ENCODE measurements at regions not wholly inside any gene's neighbourhood (a gene's known extent, or its start where the extent isn't known, plus 50 kb on each side); places are given as distances from the start of the nearest gene placed in this dataset.
"Not testable (repeated sequence)": the region's sequence is repeated elsewhere in the genome, so short reads cannot be mapped to it uniquely, and the experiment has no call there.

DNA sequence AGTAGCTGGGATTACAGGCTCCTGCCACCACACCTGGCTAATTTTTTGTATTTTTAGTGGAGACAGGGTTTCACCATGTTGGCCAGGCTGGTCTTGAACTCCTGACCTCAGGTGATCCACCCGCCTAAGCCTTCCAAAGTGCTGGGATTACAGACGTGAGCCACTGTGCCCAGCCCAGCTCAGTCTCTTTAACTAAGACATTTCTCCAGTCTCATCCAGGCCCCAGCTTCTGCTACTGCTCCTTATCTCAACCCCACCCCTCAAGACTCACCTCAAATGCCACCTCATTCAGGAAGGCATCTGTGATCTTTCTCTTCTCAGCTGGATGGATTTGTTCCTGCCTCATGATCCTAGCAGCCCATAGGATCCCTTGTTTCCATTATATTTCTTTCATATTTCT is 85.9 kb upstream of the GRAMD1B start:
- not testable (repeated sequence) for DNase-seq (ENCODE audit: low read depth)

DNA sequence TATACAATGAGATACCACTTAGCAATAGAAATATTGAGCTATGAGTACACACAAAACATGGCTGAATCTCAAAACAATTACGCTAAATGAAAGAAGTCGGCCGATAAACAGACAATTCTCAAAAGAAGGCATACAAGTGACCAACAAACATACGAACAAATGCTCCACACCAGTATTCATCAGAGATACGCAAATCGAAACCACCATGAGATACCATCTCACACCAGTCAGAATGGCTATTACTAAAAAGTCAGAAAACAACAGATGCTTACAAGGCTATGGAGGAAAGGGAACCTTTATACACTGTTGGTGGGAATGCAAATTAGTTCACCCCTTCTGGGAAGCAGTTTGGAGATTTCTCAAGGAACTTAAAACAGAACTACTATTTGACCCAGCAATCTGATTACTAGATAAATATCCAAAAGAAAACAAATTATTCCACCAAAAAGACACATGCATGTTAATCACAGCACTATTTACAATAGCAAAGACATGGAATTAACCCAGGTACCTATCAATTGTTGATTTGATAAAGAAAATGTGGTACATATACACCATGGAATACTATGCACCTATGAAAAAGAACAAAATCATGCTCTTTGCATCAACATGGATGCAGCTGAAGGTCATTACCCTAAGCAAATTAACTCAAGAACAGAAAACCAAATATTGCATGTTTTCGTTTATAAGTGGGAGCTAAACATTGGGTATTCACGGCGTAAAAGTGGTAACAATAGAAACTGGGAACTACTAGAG is 90.9 kb upstream of the GRAMD1B start:
- DNase-seq (ENCODE audit: low read depth), result no peak

DNA sequence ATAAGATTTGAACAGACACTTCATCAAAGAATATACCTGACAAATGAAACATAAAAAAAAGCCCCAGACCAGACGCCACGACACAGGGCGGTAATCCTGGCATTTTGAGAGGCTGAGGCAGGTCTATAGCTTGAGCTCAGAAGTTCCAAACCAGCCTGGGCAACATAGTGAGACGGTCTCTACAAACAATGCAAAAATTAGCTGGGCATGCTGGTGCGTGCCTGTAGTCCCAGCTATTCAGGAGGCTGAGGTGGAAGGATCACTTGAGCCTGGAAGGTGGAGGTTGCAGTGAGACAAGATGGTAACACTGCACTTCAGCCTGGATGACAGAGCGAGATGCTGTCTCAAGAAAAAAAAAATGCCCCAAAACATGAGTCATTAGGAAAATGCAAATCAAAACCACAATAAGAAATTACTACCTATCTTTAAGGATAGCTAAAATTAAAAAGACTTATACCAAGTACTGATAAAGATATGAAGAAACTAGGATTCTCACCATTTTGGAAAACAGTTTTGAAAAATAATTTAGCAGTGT is 91.7 kb upstream of the GRAMD1B start:
- no peak for DNase-seq (ENCODE audit: low read depth)

DNA sequence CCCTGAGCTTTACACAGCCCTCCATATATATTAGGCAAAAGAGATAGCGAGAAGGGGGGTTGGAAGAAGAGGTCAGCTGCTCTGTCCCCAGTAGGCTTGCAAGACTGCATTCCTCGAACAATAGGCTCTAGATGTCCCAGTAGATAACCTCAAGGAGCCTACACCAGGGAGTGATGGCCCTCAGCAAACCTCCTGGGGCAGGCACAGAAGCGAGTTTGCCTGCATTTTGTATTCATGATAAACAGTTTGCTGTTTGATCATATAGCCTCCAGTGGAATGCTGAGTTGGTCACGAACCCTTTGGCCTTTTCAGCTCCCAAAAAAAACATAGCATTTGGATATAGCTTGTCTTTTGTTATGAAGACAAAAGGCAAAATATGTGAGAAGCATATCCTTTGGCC is 95.1 kb upstream of the GRAMD1B start:
- DNase-seq (ENCODE audit: low read depth), result no peak

DNA sequence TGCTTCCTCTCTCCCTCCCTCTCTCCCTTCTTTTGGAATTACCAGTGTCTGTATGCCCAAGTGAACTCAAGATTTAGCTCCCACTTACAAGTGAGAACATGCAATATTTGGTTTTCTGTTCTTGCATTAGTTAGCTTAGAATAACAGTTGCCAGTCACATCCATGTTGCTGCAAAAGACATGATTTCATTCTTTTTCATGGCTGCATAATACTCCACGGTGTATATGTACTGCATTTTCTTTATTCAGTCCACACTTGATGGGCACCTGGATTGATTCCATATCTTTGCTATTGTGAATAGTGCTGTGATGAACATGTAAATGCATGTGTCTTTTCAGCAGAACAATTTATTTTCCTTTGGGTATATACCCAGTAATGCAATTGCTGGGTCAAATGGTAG is 97.5 kb upstream of the GRAMD1B start:
- DNase-seq (ENCODE audit: low read depth), result not testable (repeated sequence)

DNA sequence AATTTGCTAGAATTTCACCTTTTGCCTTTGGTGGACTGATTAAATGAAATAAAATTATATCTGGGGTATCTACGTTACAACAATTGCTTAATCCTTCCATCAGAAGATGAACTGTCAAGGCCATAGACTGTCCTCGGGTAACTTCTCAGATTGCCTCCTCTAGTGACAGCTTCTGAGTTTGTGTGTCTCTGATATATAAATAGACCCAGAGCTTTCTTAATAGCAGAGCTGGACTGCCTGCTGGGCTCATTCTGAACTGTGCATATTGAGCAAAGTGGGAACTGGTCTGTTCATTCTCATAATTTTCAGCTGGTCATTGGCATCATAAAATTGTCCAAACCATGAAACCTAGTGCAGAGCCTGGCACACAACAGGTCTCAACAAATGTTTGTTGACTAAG is 99.1 kb upstream of the GRAMD1B start:
- no peak for DNase-seq (ENCODE audit: low read depth)

DNA sequence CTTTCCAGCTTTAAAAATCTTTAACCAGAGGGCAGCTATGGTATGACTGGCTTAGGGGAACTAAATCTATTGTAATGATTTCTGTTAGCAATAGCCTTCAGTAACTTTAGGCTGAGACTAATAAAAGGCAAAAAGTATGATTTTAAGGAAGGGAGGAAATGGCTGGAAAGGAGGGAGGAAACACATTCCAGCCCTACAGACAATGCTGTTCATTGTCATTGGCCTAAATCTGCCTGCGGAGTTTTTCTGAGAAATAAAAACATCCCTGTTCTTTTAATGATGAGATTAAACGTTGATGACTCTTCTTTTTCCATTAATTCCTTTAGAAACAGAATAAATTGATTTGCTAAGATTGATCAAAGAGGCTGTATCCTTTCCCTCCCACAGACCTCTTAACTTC is 99.6 kb upstream of the GRAMD1B start:
- no peak for DNase-seq (ENCODE audit: low read depth)

DNA sequence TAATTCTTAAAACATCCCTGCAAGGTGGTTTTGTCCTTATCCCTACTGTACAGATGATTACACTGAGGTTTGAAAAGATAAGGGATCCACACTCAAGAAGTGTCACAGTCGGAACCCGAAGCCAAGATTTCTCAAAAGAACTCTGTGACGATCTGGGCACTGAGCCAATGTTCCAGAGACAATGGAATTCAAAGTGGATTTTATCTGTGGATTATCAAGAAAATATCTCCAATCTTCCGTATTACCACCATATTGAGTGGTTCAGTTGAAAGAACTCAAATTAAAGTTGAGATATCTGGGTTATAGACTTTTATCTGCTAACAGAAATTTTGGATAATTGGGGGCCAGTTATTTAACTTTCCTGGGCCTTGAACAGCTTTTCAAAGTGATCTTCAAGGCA is 100.0 kb upstream of the GRAMD1B start:
- no peak for DNase-seq (ENCODE audit: low read depth)

DNA sequence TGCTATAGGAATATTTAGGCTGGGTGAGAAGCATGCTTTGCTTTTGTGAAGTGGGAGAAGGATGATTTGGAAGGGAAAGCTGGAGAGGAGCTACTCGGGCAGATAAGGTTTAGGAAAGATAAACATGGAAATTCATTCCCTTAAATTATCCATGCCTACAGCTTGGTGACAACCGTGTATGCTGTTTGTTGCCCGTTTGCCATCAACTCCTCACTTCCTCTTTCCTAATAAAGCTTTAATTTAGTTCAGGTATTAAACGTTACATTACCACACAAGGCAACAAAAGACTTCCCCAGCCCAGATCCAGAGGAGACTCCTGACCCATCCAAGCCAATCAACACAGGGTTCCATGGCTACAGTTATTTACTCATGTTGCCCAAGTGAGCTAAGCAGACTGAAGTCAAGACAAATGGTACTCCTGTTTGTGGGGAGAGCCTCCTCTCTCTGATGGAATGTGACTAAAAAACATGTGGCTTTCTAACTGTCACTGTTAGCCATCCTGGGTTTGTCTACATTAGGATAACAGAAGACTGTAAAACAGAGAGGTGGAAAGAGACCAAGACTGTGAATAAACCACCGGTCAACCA is 101.7 kb upstream of the GRAMD1B start:
- no peak for DNase-seq (ENCODE audit: low read depth)

DNA sequence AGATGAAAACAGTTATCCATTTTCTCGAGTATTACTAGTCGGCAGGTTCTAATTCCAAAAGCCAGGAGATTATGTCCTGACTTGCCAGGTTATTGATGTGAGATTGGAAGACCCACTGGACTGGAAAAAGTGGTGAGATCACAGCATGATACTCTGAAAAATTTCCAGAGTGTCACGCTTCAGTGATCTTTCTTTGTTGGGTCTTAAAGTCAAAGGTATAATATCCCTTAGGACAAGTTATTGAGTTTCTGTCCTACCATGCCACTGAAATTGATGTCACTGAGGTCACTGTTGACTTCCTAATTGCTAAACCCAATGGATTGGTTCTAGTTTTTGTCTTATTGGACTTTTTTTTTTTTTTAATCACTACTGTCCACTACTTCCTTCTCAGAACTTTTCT is 104.5 kb upstream of the GRAMD1B start:
- DNase-seq (ENCODE audit: low read depth), result no peak

DNA sequence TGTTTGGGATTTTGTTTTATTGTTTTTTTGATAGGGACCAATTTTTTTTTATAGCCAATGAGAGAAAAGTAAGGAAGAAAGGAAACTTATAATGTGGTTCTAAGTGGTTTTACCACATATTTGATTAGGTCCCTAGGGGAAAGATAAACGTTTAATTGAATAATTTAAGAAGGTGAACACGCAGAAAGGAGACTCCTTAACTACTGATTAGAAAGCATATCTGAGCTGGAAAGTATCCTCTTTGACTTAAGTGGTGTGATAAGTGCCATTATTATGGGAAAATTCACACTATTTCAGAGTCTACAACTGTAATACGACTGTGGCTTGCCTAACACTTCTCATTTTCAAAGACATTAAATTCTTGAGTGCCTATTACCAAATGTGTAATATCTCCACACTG is 106.5 kb upstream of the GRAMD1B start:
- no peak for DNase-seq (ENCODE audit: low read depth)

DNA sequence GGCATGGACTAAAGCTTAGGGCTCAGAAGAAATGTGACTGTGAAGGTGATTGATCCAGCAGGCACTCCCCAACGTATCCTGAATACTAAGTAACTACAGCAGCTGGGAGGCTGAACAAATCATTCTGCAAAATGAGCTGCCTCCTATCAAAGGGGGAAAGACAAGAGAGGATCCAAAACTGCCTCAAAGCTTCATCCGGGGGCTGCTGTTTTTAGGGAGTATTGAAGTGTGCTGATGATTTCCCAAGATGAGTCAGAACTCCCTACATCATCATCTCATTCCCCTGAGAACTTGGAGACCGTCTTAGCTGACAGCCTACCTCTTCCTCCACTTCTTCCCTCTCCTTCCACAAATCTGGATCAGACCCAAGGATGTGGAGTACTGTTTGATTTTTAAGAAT is 108.4 kb upstream of the GRAMD1B start:
- DNase-seq (ENCODE audit: low read depth), result no peak

DNA sequence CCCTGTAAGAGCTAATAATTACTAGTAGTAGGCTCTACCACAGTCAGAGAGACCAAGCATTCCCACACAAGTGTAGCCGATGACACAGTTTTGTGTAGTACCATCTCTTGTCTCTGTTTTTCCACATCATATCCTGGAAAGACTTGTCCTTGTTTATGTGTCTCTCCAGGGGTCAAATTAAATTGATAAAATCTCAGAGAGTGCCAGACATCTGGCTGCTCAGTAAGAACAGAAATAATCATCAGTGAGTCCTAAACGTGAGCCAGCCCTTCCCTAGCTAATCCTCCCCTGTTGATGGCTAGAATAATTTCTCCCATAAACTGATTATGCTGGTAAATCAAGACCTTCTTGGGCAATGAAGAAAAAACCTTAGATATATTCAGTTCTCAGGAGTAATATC is 111.4 kb upstream of the GRAMD1B start:
- DNase-seq (ENCODE audit: low read depth), result no peak

DNA sequence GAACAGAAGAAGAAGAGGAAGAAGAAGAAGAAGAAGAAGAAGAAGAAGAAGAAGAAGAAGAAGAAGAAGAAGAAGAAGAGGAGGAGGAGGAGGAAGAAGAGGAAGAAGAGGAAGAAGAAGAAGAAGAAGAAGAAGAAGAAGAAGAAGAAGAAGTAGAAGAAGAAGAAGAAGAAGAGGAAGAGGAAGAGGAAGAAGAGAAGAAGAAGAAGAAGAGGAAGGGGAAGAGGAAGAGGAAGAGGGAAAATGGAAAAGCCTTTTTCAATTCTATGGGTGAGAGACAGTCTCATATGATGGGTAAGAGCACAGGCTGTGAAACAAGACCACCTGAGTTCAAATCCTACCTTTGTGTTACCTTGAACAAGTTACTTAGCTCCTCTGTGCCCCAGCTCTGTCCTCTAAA is 111.9 kb upstream of the GRAMD1B start:
- DNase-seq (ENCODE audit: low read depth), result not testable (repeated sequence)

DNA sequence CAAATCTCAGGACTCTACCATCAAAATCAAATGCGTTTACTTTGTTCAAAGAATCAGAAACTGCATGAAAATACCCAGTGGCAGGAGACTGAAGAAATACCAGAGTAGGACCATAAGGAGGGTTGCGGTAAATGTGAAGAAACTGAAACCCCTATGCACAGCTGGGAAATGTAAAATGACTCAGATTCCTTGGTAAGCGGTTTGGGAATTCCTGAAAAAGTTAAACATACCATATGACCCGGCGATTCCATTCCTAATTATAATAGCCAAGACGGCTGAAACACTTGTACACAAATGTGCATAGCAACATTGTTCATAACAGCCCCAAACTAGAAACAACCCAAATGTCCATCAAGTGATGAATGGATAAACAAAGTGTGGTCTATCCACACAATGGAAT is 114.1 kb upstream of the GRAMD1B start:
- DNase-seq (ENCODE audit: low read depth), result no peak

DNA sequence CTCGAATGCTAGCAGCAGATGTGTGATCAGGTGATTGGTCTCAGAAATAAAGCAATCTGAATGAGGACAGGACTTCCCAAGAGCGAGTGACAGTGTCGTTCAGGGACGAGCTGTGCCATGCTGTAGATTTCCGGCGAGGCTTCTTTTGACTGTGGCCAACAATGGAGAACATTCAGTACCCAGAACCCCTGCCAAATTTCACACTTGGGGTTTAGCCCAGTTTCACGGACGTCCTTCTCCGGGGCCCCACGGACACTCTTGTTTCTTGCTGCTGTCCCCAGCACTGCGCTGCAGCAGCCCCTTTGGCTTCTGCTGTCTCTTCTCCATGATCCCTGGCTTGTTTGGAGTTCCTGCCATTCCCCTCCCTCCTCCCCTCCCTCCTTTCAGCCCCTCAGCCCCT is 115.1 kb upstream of the GRAMD1B start:
- no peak for DNase-seq (ENCODE audit: low read depth)

DNA sequence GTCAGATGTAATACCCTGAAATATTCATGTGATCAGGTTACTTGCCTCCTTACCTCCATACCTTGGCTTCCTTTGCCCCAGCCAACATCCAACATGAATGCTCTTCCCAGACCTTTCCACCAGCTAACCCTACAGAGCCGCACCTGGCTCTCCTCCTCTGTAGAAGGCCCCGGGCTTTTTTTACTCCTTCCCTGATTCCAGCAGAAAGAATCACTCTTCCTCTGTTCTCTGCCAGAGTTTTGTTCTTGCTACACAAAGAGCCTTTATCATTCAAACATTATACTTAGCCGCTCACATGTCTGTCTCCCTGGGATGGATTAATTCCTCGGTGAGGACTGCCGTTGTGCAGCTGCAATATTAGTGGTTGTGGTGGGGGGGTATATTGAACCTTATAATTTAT is 116.8 kb upstream of the GRAMD1B start:
- no peak for DNase-seq (ENCODE audit: low read depth)

DNA sequence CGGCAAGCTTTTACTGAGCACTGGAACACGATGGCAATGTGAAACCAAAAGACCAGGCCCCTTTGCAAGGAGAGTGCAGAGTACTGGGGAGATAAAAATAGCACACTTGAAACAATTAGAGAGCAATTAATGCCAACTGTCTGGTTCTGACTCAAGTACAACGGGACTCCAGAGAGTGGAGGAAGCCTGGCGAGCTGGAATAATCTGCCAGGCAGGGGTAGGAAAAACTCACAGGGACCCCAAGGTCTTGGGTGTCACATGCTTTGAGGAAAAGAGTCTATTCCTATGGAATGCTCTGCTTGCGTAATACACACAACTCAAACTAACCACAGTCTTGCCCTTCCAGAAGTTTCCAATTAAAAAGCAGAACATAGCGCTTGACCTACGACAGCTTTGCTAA is 113.0 kb upstream of the CLMP start:
- no peak for DNase-seq (ENCODE audit: low read depth)

DNA sequence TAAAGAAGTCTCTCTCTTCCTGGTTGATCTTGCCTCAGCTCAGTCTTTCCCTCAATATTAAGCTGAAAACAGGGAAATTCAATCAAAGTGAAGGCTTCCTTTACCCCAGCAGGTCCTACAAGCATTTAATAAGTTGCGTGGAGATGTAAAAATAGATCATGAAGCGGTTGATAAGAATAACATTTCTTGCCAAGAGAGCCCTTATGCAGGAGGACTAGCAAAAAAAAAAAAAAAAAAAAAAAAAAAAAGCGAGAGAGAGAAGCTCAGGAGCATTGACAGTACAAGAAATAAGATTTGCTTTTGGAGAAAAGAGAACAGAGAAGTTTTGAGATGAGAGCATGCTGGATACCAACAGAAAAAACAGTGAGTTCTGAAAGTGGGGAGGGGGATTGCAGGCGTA is 112.2 kb upstream of the CLMP start:
- DNase-seq (ENCODE audit: low read depth), result no peak

DNA sequence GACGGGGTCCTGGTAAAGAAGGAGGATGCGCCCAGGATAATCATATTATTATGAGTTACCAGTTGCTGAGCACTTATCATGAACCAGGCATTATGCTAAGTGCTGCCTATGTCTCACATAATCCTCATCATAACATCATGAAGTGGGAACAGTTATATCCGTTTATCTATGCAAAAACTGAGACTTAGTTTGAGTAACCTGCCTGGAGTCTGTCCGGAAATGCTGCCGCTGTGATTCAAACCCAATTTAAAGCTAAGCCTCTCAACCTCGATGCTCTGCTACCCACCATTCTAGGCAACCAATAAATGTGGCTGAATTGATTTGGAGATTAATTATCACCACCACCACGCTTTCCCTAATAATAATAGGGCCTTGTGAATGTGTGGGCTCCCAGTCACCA is 111.5 kb upstream of the CLMP start:
- DNase-seq (ENCODE audit: low read depth), result no peak

DNA sequence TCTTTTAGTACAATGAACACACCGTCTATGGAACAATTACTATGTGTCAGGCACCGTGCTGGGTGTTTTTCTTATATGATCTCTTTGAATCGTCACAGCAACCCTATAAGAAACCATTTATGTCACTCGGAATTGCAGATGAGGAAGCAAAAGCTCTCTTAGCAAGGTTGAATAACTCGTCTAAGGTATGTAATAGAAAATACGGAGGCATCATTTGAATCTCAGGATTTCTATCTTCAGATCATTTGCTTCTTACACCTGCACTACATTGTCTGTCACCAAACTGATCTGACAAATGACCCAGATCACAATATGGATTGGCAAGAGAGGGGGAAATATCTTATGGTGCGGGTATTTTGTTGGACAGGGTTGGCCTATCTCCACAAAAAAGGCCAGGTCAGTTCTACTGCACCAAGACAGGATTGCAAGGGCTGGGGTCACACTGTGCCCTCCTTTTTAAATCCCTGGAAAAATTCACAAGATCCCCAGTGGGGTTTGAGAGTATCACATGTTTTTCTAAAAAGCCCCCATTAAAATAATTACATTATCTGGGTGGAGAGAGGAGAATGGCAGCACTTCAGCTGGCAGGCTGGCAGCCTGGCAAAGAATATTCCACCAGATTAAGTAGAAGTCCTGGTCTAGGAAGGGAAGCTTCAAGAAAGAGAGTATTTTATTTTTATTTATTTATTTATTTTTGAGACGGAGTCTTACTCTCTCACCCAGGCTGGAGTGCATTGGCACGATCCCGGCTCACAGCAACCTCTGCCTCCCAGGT is 110.7 kb upstream of the CLMP start:
- DNase-seq (ENCODE audit: low read depth), result no peak

DNA sequence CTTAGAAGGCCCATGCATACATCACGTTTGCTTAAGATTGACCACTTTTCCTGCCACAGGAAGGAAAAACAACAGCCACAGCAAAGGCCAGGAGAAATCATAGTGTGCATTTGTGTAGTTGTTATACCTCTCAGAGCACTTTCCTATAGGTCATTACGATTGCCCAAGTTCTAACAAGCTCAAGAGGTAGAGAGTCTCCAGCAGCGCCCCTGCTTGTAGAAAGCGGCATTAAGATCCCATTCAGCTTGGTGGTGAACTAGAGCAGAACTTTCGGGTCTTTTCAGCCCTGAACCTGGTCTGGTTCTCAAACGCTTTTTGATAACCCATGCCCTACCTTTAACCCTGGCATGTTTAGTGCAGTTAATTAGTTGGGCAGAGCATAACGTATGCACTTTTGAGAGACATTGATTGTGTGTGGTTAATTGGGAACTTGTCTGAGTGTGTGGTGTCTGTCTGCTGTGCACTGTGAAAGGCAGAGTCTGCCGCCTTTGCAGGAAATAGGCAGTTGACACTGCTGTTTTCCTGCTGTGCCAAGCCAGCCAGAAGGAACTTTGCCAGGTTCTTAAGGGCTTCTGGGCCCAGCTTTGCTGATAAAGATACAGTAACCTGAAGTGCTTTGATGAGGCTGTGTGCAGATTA is 109.9 kb upstream of the CLMP start:
- DNase-seq (ENCODE audit: low read depth), result no peak

DNA sequence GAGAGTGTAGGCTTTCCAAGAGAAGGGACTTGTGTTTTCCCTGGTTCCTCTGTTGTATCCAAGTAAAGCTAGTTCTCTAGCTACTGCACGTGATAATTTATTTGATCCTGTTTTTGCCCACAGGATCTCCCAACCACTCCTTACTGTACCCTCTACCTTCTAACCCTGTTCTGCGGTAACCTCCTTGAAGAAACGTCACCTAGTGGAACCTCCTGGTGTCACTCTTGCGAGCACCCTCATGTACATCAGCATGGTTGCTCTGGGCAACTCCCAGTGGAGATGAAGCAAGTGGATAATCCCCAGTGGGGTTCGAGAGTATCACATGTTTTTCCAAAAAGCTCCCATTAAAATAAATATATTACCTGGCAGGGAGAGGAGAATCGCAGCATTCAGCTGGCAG is 108.9 kb upstream of the CLMP start:
- no peak for DNase-seq (ENCODE audit: low read depth)
